ENCODE measurements at regions not wholly inside any gene's neighbourhood (a gene's known extent, or its start where the extent isn't known, plus 50 kb on each side); places are given as distances from the start of the nearest gene placed in this dataset.
"Not testable (repeated sequence)": the region's sequence is repeated elsewhere in the genome, so short reads cannot be mapped to it uniquely, and the experiment has no call there.

DNA sequence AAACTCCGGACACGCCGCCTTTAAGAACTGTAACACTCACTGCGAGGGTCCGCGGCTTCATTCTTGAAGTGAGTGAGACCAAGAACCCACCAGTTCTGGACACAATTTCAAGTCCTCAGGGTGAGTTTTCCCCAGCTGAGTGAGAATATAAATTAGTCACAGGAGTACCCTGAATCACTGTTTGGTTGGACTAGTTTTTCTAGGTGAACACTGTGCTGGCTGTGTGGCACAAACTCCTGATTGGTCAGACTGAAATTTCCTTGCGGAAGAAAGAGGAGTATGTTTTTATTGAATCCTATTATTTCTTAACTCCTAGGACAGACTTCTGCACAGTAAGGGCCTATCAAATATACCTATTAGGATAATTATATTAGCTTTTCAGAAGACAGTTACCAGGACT is 288.1 kb upstream of the UBE2E3 start:
- no peak for DNase-seq (ENCODE audit: insufficient read length)
- no peak for TF ChIP-seq TAF1 (IDR thresholded peaks at IDR 0.05; ENCODE audit: borderline replicate concordance, low read depth, low read length)
- TF ChIP-seq POLR2A (IDR thresholded peaks at IDR 0.05; ENCODE audit: low read depth, low read length) = no peak
- TF ChIP-seq POLR2AphosphoS5 (IDR thresholded peaks at IDR 0.05; ENCODE audit: low read depth, low read length) = no peak
- FAIRE-seq = no peak

DNA sequence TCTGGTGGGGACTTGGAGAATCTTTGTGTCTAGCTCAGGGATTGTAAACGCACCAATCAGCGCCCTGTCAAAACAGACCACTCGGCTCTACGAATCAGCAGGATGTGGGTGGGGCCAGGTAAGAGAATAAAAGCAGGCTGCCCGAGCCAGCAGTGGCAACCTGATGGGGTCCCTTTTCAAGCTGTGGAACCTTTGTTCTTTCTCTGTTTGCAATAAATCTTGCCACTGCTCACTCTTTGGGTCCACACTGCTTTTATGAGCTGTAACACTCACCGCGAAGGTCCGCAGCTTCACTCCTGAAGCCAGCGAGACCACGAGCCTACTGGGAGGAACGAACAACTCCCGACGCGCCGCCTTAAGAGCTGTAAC is 288.6 kb upstream of the UBE2E3 start:
- not testable (repeated sequence) for DNase-seq (ENCODE audit: insufficient read length); FAIRE-seq

DNA sequence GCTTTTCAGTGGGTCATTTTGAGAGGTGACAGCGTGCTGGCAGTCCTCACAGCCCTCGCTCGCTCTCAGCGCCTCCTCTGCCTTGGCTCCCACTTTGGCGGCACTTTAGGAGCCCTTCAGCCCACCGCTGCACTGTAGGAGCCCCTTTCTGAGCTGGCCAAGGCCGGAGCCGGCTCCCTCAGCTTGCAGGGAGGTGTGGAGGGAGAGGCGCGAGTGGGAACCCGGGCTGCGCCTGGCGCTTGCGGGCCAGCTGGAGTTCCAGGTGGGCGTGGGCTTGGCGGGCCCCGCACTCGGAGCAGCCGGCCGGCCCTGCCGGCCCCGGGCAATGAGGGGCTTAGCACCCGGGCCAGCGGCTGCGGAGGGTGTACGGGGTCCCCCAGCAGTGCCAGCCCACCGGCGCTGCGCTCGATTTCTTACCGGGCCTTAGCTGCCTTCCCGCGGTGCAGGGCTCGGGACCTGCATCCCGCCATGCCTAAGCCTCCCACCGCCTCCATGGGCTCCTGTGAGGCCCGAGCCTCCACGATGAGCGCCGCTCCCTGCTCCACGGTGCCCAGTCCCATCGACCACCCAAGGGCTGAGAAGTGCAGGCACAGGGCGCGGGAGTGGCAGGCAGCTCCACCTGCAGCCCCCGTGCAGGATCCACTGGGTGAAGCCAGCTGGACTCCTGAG is 289.1 kb upstream of the UBE2E3 start:
- FAIRE-seq; DNase-seq (ENCODE audit: insufficient read length): not testable (repeated sequence)

DNA sequence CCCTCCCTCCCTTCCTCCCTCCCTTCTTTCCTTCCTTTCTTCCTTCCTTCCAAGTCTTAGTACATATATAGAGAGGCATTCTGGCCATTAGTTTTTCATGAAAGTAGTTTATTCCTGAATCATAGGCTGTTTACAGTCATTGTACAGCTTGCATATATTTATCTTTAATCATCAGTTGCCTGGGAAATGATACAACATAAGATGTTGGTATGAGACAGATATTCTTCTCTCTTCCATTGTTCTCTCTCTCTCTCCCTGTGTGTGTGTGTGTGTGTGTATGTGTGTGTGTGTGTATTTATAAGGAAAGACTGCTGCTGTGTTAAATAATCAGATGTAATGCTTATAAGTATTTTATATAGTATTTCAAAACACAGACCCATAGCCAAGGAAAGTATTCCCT is 289.8 kb upstream of the UBE2E3 start:
- DNase-seq (ENCODE audit: insufficient read length) = no peak
- FAIRE-seq = no peak
- TF ChIP-seq POLR2A (IDR thresholded peaks at IDR 0.05; ENCODE audit: low read depth, low read length) = no peak
- TF ChIP-seq TAF1 (IDR thresholded peaks at IDR 0.05; ENCODE audit: borderline replicate concordance, low read depth, low read length) = no peak
- no peak for TF ChIP-seq POLR2AphosphoS5 (IDR thresholded peaks at IDR 0.05; ENCODE audit: low read depth, low read length)

DNA sequence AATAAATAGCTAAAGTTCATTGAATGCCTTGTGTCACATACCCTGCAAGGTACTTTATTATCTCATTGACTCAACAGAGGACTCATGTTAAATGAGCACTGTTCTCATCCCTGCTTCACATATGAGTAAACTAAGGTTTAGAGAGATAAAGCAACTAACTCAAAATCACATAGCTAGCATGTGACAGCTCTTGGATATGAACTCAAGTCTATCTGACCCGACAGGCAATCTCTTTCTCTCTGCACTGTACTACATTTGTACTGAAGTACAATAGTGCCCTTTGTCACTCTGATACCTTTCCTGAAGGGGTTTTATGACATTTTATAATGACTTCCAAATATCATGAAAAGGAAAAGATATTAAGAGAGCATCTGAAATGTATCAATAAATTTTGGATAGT is 297.5 kb upstream of the UBE2E3 start:
- DNase-seq (ENCODE audit: insufficient read length) = no peak
- TF ChIP-seq POLR2AphosphoS5 (IDR thresholded peaks at IDR 0.05; ENCODE audit: low read depth, low read length) (no peak), POLR2A (IDR thresholded peaks at IDR 0.05; ENCODE audit: low read depth, low read length) (no peak), TAF1 (IDR thresholded peaks at IDR 0.05; ENCODE audit: borderline replicate concordance, low read depth, low read length) (no peak)
- FAIRE-seq = no peak

DNA sequence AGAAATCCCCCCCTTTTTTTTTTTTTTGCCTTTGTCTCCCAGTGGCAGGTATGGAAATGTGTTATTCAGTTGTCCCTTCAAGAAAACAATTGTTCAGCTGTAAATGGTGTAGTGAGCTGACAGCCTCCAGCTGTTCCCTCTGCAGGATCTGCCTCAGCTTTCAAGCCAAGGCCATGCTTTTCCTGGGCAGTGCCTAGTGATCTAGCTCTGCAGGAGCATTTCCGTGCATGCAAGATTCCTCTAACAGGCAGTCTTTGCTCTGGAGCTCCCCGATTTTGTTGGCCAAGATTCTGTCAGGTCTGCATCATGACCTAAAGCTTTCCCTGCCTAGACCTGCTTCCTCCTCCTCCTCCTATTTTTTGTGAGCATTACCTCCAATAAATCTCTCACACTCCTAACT is 300.7 kb upstream of the UBE2E3 start:
- no peak for DNase-seq (ENCODE audit: insufficient read length)
- no peak for FAIRE-seq
- TF ChIP-seq TAF1 (IDR thresholded peaks at IDR 0.05; ENCODE audit: borderline replicate concordance, low read depth, low read length) = no peak
- no peak for TF ChIP-seq POLR2AphosphoS5 (IDR thresholded peaks at IDR 0.05; ENCODE audit: low read depth, low read length)
- TF ChIP-seq POLR2A (IDR thresholded peaks at IDR 0.05; ENCODE audit: low read depth, low read length) = no peak

DNA sequence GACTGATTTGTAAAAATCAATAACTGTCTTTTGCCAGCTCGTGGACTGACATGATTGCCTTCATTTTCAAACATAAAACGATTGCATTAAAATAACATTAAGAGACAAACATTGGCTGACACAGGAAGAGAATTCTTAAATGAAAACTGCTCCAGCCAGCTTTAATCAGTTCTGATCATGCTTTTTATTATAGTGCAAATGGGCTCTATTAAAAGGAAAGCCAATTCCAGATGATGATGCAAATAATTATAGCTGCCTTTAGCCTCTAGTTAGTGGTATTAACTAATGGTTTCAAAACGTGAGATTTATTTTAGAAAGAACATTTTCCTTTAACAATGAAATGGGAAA is 301.8 kb upstream of the UBE2E3 start:
- TF ChIP-seq POLR2AphosphoS5 (IDR thresholded peaks at IDR 0.05; ENCODE audit: low read depth, low read length) (no peak), POLR2A (IDR thresholded peaks at IDR 0.05; ENCODE audit: low read depth, low read length) (no peak), TAF1 (IDR thresholded peaks at IDR 0.05; ENCODE audit: borderline replicate concordance, low read depth, low read length) (no peak)
- FAIRE-seq (no peak), DNase-seq (ENCODE audit: insufficient read length) (no peak)

DNA sequence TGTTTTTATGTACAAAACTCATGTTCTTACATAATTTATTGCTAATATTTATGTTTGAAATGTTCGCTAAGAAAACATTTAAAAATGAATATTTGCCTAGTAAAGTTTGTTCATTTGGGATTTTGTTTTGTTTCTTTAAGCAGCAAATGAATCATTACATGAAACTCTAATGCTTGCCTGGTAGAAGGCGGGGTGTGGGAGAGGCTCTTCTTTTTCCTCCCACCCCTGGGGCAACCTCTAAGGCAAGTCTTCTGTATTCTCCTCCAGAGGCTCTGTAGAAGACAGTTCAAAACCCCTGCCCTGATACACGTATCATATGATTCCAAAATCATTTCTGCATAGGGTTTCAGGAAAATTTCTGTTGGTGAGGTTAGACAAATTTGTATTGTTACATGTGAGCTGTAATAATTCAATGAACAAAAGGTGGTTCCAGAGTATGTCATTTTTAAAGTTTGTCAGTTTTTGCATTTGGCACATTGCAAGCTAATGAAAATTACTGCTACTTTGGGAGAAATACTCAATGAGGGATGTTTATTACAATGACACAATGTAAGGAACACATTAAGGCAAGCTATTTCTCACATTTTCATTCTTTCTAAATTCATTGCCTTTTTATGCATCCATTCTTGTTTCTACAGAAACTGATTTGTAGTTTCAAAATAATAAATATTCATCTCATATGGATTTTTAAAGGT is 302.3 kb upstream of the UBE2E3 start:
- no peak for TF ChIP-seq TAF1 (IDR thresholded peaks at IDR 0.05; ENCODE audit: borderline replicate concordance, low read depth, low read length)
- TF ChIP-seq POLR2A (IDR thresholded peaks at IDR 0.05; ENCODE audit: low read depth, low read length) = no peak
- TF ChIP-seq POLR2AphosphoS5 (IDR thresholded peaks at IDR 0.05; ENCODE audit: low read depth, low read length) = no peak
- DNase-seq (ENCODE audit: insufficient read length) (no peak), FAIRE-seq (no peak)

DNA sequence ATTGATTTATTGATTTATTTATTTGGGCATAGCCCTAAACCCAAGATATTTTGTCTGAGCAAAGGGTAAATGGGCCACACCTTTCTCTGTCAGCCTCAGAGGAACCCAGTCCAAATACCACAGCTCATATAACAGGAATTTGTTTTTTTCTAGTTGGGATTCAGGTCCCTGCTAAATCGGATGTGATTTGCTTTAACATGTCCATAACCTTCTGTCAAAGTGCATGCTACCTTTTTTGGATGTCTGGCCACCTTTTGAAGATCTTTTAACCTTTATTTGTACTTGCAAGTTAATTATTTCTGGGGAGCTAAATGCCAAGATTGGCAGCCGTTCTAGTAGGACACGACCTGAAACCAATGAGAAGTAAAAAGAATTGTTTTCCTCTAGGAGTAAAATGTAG is 303.2 kb upstream of the UBE2E3 start:
- DNase-seq (ENCODE audit: insufficient read length) = no peak
- TF ChIP-seq POLR2AphosphoS5 (IDR thresholded peaks at IDR 0.05; ENCODE audit: low read depth, low read length) = no peak
- no peak for TF ChIP-seq POLR2A (IDR thresholded peaks at IDR 0.05; ENCODE audit: low read depth, low read length)
- no peak for TF ChIP-seq TAF1 (IDR thresholded peaks at IDR 0.05; ENCODE audit: borderline replicate concordance, low read depth, low read length)
- no peak for FAIRE-seq

DNA sequence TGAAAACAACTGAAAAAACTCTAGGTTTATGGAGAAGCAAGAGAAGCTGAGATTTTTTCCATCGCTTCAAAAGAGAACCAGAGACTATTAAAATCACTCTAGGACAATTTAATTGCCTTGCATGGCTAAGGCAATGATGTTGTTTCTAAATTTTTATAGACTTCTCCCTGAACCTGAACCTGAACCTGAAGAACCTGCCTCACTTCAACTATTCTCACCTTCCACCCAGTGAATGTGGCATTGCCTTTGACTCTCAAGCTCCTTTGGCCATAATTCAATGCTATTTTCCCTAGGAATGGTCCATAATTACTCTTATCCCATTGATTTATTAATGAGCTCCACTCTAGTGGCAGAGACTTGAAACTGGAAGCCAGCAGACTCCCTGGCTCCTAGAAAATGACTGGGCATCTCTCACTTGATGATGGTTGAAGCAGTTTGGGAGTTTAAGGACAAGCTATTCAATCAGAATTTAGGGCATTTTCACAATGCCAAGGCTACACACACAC is 303.8 kb upstream of the UBE2E3 start:
- no peak for FAIRE-seq
- DNase-seq (ENCODE audit: insufficient read length) = no peak
- no peak for TF ChIP-seq POLR2A (IDR thresholded peaks at IDR 0.05; ENCODE audit: low read depth, low read length)
- no peak for TF ChIP-seq TAF1 (IDR thresholded peaks at IDR 0.05; ENCODE audit: borderline replicate concordance, low read depth, low read length)
- TF ChIP-seq POLR2AphosphoS5 (IDR thresholded peaks at IDR 0.05; ENCODE audit: low read depth, low read length) = no peak

DNA sequence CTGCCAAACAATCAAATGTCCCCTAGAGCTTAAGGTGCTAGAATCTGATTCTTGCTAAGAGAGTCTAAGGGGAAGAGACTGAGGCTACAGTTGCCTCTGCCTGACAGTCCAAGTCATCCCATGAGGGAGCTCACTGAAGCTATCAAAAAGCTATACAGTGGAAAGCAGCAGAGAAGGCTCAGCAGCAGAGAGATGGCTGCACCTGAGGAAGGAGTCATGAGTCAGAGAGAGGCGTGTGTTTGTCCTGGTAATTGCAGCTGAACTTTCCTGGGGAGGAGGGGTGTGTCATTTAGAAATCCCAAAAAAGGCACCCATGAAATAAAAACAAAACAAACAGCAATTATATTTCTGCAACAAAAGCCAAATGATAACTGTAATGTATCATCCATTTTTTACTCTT is 305.2 kb upstream of the UBE2E3 start:
- TF ChIP-seq POLR2A (IDR thresholded peaks at IDR 0.05; ENCODE audit: low read depth, low read length) = no peak
- TF ChIP-seq POLR2AphosphoS5 (IDR thresholded peaks at IDR 0.05; ENCODE audit: low read depth, low read length) = no peak
- TF ChIP-seq TAF1 (IDR thresholded peaks at IDR 0.05; ENCODE audit: borderline replicate concordance, low read depth, low read length) = no peak
- FAIRE-seq (no peak), DNase-seq (ENCODE audit: insufficient read length) (no peak)

DNA sequence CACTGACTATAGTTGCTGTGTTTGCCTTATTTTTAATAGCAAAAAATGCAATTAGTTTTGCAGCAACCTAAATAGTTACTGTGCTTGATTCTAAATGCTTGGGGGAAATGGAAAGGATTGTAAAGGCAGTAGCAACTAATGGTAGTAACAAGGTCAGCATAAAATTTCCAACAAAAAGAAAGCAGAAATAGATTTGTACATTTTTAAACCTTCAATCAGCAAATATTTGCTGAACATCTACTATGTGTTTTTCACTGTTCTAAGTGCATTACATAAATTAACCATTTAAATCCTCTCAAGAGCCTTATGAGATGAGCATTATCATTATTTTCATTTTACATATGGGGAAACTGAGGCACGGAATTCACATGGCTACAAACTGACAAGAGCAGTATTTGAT is 308.0 kb upstream of the UBE2E3 start:
- TF ChIP-seq TAF1 (IDR thresholded peaks at IDR 0.05; ENCODE audit: borderline replicate concordance, low read depth, low read length) (no peak), POLR2AphosphoS5 (IDR thresholded peaks at IDR 0.05; ENCODE audit: low read depth, low read length) (no peak), POLR2A (IDR thresholded peaks at IDR 0.05; ENCODE audit: low read depth, low read length) (no peak)
- DNase-seq (ENCODE audit: insufficient read length) (no peak), FAIRE-seq (no peak)
